GM12878 (cell line): ENCODE measurements at regions not wholly inside any gene's neighbourhood (a gene's known extent, or its start where the extent isn't known, plus 50 kb on each side); places are given as distances from the start of the nearest gene placed in this dataset.

Experiments used
- ATAC-seq: fragments of 200-7000 bp; cut with Tn5 transposase; 3 replicates; pipeline ENCODE4 v1.9.1; 2020; ENCODE audit warnings: mild to moderate bottlenecking, moderate library complexity
- BruUV-seq: library from RNA; stranded (reverse); fragments of 400-500 nt; replicated peaks from 2 replicates; lab custom pipeline; 2021; lab: Mats Ljungman, UMichigan
- CTCF ChIA-PET: fragments of 300-600 bp; sonication (Branson Sonifier 250); formaldehyde crosslinking; extraction: SDS; loops from one replicate; lab custom pipeline; 2021; ENCODE audit warnings: inconsistent platforms; lab: Yijun Ruan, JAX
- POLR2A ChIA-PET: fragments of 350-600 bp; formaldehyde crosslinking; extraction: SDS; loops from one replicate; lab custom pipeline; 2021; ENCODE audit warnings: inconsistent platforms; lab: Charles Lee
- RAD21 ChIA-PET: fragments of 300-600 bp; sonication (Branson Sonifier 250); formaldehyde crosslinking; loops from one replicate; lab custom pipeline; 2023; ENCODE audit warnings: antibody characterized with exemption; ENCODE audit not compliant: unreplicated experiment; lab: Charles Lee
- SMC1A ChIA-PET: fragments of 300-600 bp; sonication (Branson Sonifier 250); formaldehyde crosslinking; loops from one replicate; lab custom pipeline; 2023; ENCODE audit not compliant: unreplicated experiment, uncharacterized antibody; lab: Charles Lee
- DNase-seq: peaks from one replicate; pipeline ENCODE4 v3.0.0-alpha.2; 2011; ENCODE audit warnings: low read depth, low spot score
- FAIRE-seq: peaks from 3 replicates; lab custom pipeline; 2011; peaks lifted over from hg19 to GRCh38; lab: Jason Lieb, UNC
- H2AFZ ChIP-seq: 2 replicates; pipeline ENCODE4 v1.6.0; 2011; ENCODE audit warnings: low read depth, low read length, control low read depth; ENCODE audit not compliant: control insufficient read depth
- H3K27ac ChIP-seq: 2 replicates; pipeline ENCODE4 v1.5.1; 2011; ENCODE audit warnings: control low read depth; ENCODE audit not compliant: control insufficient read depth, insufficient read depth
- H3K27me3 ChIP-seq, 2 experiments: replicated peaks in 1 of 2; 2 replicates each; pipeline versions ENCODE4 v1.6.0 to v1.6.1; 2011; ENCODE audit warnings: low read length in 1 of 2; ENCODE audit not compliant: control insufficient read depth in 2 of 2, insufficient read depth in 2 of 2
- H3K36me3 ChIP-seq, 2 experiments: 2 replicates each; pipeline ENCODE4 v1.5.1; 2011; ENCODE audit warnings: low read length in 1 of 2; ENCODE audit not compliant: control insufficient read depth in 2 of 2, insufficient read depth in 2 of 2
- H3K4me1 ChIP-seq: 2 replicates; pipeline ENCODE4 v1.6.1; 2011; ENCODE audit warnings: mild to moderate bottlenecking, low read length, moderate library complexity, mixed read lengths; ENCODE audit not compliant: control insufficient read depth, insufficient read depth
- H3K4me2 ChIP-seq: 2 replicates; pipeline ENCODE4 v1.6.0; 2011; ENCODE audit warnings: control low read depth; ENCODE audit not compliant: control insufficient read depth, insufficient read depth
- H3K4me3 ChIP-seq: fragments of 200-600 bp; sonication (generic); 2 replicates; pipeline ENCODE4 v1.5.1; 2016
- H3K79me2 ChIP-seq: 2 replicates; pipeline ENCODE4 v1.6.0; 2011; ENCODE audit warnings: low read length; ENCODE audit not compliant: control insufficient read depth, insufficient read depth
- H3K9ac ChIP-seq: 2 replicates; pipeline ENCODE4 v1.8.0; 2011; ENCODE audit warnings: low read length, control low read depth, mixed read lengths; ENCODE audit not compliant: control insufficient read depth, insufficient read depth
- H3K9me3 ChIP-seq: replicated peaks from 3 replicates; pipeline ENCODE4 v1.5.1; 2011; ENCODE audit warnings: mild to moderate bottlenecking, low read length; ENCODE audit not compliant: control insufficient read depth, insufficient read depth
- H4K20me1 ChIP-seq: 2 replicates; pipeline ENCODE4 v1.6.0; 2011; ENCODE audit not compliant: control insufficient read depth, insufficient read depth
- CREM ChIP-seq: IDR thresholded peaks from 2 replicates; pipeline ENCODE4 v1.6.1; 2014; ENCODE audit warnings: antibody characterized with exemption, low read depth
- IKZF2 ChIP-seq, 2 experiments: fragments of 450-650 bp; IDR thresholded peaks; 2 replicates each; pipeline ENCODE4 v1.6.1; 2017; ENCODE audit warnings: mild to moderate bottlenecking in 2 of 2, moderate library complexity in 2 of 2
- KDM1A ChIP-seq: fragments of 200-600 bp; sonication (generic); IDR thresholded peaks from 2 replicates; pipeline ENCODE4 v1.6.1; 2016; ENCODE audit warnings: borderline replicate concordance
- RAD51 ChIP-seq: fragments of 450-650 bp; IDR thresholded peaks from 2 replicates; pipeline ENCODE4 v1.6.1; 2016; ENCODE audit warnings: moderate library complexity, mild to moderate bottlenecking, inconsistent platforms
- RBBP5 ChIP-seq: fragments of 200-600 bp; sonication (generic); conservative IDR thresholded peaks from 2 replicates; pipeline ENCODE4 v1.6.1; 2016
- SP1 ChIP-seq: IDR thresholded peaks from one replicate; pipeline ENCODE4 v1.6.1; 2011; ENCODE audit warnings: low read depth, low read length
- SPI1 ChIP-seq: IDR thresholded peaks from 2 replicates; pipeline ENCODE4 v1.6.1; 2011; ENCODE audit warnings: low read depth, mild to moderate bottlenecking, low read length, moderate library complexity, borderline replicate concordance; ENCODE audit not compliant: insufficient read depth
- SRF ChIP-seq, 2 experiments: IDR thresholded peaks; 2 replicates each; pipeline ENCODE4 v1.6.1; 2011; ENCODE audit warnings: low read depth in 2 of 2, low read length in 2 of 2, mild to moderate bottlenecking in 1 of 2, moderate library complexity in 1 of 2
- YY1 ChIP-seq: IDR thresholded peaks from 2 replicates; pipeline ENCODE4 v1.6.1; 2011; ENCODE audit warnings: low read depth, mild to moderate bottlenecking, low read length
- ZNF384 ChIP-seq: IDR thresholded peaks from 2 replicates; pipeline ENCODE4 v1.6.1; 2012; ENCODE audit warnings: low read depth, mild to moderate bottlenecking, low read length, improper control_type of control experiment, borderline replicate concordance
- WGBS: methylation state at CpG from one replicate; pipeline ENCODE4 v1.1.6; 2016; ENCODE audit warnings: low lambda C conversion rate; ENCODE audit not compliant: insufficient replicate concordance, insufficient coverage; ENCODE audit errors: missing lambda C conversion rate; 5-methylcytosine and 5-hydroxymethylcytosine counted together
- in situ Hi-C: fragments of 300-500 bp; cut with MboI; formaldehyde crosslinking; loops from 9 replicates; pipeline ENCODE4 v1.14.3; 2018; ENCODE audit warnings: mixed read lengths
- intact Hi-C: fragments of 100-400 bp; cut with micrococcal nuclease; formaldehyde crosslinking; loops from one replicate; pipeline ENCODE4 v1.14.2; 2022; ENCODE audit not compliant: unreplicated experiment
- TF ChIP-seq, protein P1 (sequence below): fragments of 450-650 bp; IDR thresholded peaks from 2 replicates; pipeline ENCODE4 v1.6.1; 2018; ENCODE audit warnings: borderline replicate concordance, mild to moderate bottlenecking; ENCODE audit not compliant: partially characterized antibody

GRCh38 chr6:71164890-71165289, 123.7 kb upstream of the OGFRL1 start (continued):
- TF ChIP-seq IKZF2 (IDR thresholded peaks at IDR 0.05) (no peak), RAD51 (no peak)

- TF ChIP-seq CREM (no peak), ZNF384 (no peak), SRF (IDR thresholded peaks at IDR 0.05; ENCODE audit: low read depth in 2 of 2, low read length in 2 of 2) (no peak), SP1 (no peak), RBBP5 (no peak), SPI1 (no peak), KDM1A (no peak), YY1 (no peak)
- TF ChIP-seq, protein P1, sequence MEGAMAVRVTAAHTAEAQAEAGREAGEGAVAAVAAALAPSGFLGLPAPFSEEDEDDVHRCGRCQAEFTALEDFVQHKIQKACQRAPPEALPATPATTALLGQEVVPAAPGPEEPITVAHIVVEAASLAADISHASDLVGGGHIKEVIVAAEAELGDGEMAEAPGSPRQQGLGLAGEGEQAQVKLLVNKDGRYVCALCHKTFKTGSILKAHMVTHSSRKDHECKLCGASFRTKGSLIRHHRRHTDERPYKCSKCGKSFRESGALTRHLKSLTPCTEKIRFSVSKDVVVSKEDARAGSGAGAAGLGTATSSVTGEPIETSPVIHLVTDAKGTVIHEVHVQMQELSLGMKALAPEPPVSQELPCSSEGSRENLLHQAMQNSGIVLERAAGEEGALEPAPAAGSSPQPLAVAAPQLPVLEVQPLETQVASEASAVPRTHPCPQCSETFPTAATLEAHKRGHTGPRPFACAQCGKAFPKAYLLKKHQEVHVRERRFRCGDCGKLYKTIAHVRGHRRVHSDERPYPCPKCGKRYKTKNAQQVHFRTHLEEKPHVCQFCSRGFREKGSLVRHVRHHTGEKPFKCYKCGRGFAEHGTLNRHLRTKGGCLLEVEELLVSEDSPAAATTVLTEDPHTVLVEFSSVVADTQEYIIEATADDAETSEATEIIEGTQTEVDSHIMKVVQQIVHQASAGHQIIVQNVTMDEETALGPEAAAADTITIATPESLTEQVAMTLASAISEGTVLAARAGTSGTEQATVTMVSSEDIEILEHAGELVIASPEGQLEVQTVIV, result no peak
- Histone ChIP-seq H4K20me1 (no peaks in the 10 kb centered on the region), H3K27me3 (no peaks in the 10 kb centered on the region), H3K9me3 (no peaks in the 10 kb centered on the region), H3K4me3 (no peak overlapping the region), H3K27ac (no peak overlapping the region), H3K4me2 (no peak overlapping the region), H2AFZ (no peak overlapping the region), H3K79me2 (no peaks in the 10 kb centered on the region), H3K4me1 (no peaks in the 10 kb centered on the region), H3K9ac (no peak overlapping the region), H3K36me3 (no peaks in the 10 kb centered on the region)
- WGBS, result 100% methylated on average over 1 of the region's 1 CpG
- in situ Hi-C loops, result no loop called here
- SMC1A ChIA-PET, result interaction anchor here (0.6 kb wide), 1 partner anchor 331 kb away, joined by 4 read pairs; no protein-coding TSS in a partner anchor
- DNase-seq, result no peak
- CTCF ChIA-PET, result no interaction called here
- no peak for FAIRE-seq
- intact Hi-C loops, result no loop called here
- ATAC-seq, result no peak
- POLR2A ChIA-PET, result no interaction called here
- no TSS peak for BruUV-seq
- RAD21 ChIA-PET, result no interaction called here
These were observed 120.3 kb upstream of the OGFRL1 start for GRCh38 chr6:71168233-71168765.
